HL-60/S4 (cell line): ENCODE measurements at regions not wholly inside any gene's neighbourhood (a gene's known extent, or its start where the extent isn't known, plus 50 kb on each side); places are given as distances from the start of the nearest gene placed in this dataset.

Experiments used
- in situ Hi-C: fragments of 300-500 bp; cut with MboI; formaldehyde crosslinking; loops from 2 replicates; pipeline ENCODE4 v1.14.3; 2022; ENCODE audit warnings: low sequenced_read_pairs

- in situ Hi-C loops, result loop anchor here (25.0 kb wide), 1 partner anchor 109 kb away; no protein-coding TSS in a partner anchor
Measured at GRCh38 chr9:7996558-7996957, 197.0 kb upstream of the DMAC1 start.

- in situ Hi-C loops, result loop anchor here (25.0 kb wide), 1 partner anchor 101 kb away; no protein-coding TSS in a partner anchor
Measured at GRCh38 chr9:7988644-7989280, 189.2 kb upstream of the DMAC1 start.

DNA sequence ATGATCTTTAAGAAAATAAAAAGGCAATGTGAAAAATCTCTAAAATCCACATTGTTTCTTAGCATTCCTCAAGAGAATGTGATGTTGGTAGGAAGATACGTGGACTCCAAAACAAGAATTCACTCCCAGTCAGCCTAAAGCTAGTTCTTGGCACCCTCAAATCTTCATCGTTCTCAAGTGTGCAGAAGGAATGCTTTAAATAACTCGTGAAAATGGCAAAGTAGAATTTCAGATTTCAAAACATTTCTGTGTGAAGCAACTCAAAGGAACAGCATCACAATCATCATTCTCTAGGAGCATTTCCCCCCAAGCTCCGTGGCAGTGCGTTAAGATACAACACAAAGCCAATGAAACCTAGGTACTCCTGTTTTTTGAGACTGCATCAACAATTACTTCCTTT is 185.1 kb upstream of the DMAC1 start:
- in situ Hi-C loops, result loop anchor here (25.0 kb wide), 1 partner anchor 97 kb away; no protein-coding TSS in a partner anchor

GRCh38 chr9:7984203-7984602 is 184.6 kb upstream of the DMAC1 start:
- in situ Hi-C loops, result loop anchor here (25.0 kb wide), 1 partner anchor 97 kb away; no protein-coding TSS in a partner anchor

DNA sequence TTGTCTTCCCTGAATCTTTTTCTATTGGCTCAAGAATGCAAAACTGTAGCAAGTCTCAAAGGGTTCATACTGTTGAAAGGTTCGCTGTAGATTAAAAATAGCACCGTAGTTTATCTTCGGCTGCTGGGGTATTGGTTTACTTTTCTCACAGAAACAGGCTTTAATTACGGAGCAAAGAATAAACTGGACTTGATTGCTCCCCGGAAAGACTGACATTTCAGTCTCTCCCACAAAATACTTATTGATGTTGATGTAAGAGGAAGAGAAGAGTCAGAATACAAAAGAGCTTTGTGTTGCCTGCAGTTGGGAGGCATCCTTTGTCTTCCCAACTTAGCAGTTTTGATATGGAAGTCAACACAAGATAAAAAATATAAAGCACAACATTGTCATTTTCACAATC is 183.9 kb upstream of the DMAC1 start:
- in situ Hi-C loops, result loop anchor here (25.0 kb wide), 1 partner anchor 96 kb away; no protein-coding TSS in a partner anchor

GRCh38 chr9:7982907-7983306 is 183.3 kb upstream of the DMAC1 start:
- in situ Hi-C loops, result loop anchor here (25.0 kb wide), 1 partner anchor 96 kb away; no protein-coding TSS in a partner anchor

- in situ Hi-C loops, result loop anchor here (25.0 kb wide), 1 partner anchor 93 kb away; no protein-coding TSS in a partner anchor
Measured at GRCh38 chr9:7980691-7981289, 181.2 kb upstream of the DMAC1 start.

DNA sequence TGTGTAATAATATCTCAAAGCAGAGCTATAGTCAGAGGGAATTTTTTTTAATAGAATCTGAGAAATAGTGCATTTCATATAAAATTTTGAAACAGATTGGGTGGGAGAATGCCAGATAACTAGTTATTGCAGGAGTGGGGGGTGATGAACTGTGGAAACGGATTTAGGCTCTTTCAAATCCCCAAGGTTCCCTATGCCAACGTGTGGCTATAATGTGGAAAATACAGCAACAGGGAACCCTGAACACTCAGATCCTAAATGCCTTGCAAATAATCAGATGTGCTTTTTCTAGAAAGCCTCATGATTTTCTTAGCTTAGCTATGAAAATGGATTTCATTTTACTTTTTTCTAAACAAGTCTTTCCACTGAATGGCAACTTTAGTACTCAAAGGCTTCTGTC is 180.5 kb upstream of the DMAC1 start:
- in situ Hi-C loops, result loop anchor here (25.0 kb wide), 1 partner anchor 93 kb away; no protein-coding TSS in a partner anchor

- in situ Hi-C loops, result loop anchor here (25.0 kb wide), 1 partner anchor 92 kb away; no protein-coding TSS in a partner anchor
Measured at GRCh38 chr9:7979611-7980010, 180.0 kb upstream of the DMAC1 start.

DNA sequence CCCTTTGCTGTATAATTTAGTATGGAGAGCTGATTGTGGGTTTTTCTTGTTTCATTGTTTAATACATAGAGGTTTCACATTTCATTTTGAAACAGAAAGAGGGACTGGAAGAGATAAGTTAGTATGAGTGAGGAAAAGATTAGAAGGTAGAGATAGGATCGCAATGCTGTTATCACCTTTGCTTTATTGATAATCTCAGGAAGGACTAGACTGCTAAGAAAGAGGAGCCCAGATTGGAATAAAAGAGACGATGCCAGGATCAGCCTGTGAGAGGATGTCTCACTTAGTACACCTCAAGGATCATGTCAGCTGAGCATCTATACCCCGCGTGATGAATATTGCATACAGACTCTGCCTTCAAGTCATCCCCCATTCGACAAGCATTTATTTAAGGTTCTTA is 178.0 kb upstream of the DMAC1 start:
- in situ Hi-C loops, result loop anchor here (25.0 kb wide), 1 partner anchor 90 kb away; no protein-coding TSS in a partner anchor

- in situ Hi-C loops, result loop anchor here (25.0 kb wide), 1 partner anchor 90 kb away; no protein-coding TSS in a partner anchor
Measured at GRCh38 chr9:7976856-7977255, 177.3 kb upstream of the DMAC1 start.

DNA sequence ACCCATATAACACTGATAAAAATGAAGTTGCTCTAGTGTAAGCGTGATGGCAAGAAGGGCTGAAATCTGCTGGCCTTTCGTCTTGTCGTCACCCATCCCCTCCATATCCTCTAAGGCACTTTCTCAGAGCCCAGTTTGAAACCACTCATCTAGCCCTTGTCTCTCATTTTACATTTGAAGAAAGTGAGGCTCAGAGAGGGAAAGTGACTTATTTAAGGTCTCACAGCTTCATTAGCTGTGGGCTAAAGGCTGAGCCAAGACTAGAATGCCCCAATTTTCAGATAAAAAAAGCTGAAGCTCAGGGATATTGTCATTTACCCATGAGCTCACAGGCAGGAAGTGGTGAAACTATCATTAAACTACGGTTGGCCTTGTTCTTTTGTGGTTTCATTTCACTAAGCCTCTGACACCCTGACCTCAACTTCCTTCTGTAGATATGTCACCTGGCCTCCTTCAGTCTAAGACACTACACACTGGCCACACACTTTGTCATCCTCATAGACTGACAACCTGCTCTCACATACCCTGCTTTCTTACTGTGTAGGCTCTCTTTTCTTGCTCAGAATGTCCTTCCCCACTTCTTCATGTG is 176.7 kb upstream of the DMAC1 start:
- in situ Hi-C loops, result loop anchor here (25.0 kb wide), 1 partner anchor 89 kb away; no protein-coding TSS in a partner anchor

DNA sequence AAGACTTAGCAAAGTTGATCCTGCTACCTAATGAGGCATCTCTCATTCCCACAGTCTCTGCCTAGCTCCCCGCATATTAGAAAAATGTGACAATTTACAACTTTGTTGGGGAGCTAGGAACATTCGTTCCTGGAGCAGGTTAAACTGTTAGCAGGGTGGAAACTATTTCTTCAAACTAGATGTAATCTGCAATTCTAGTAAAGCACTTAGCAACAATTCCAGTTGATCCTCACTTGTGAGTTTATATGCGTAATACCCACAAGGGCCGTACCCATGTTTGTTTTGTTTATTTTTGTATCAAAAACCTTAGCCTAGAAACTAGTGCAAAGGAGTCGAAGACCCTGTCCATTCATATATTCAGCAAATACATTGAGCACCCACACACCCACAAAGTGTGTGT is 175.8 kb upstream of the DMAC1 start:
- in situ Hi-C loops, result loop anchor here (25.0 kb wide), 1 partner anchor 88 kb away; no protein-coding TSS in a partner anchor

- in situ Hi-C loops, result no loop called here
Measured at GRCh38 chr9:7974335-7974960, 174.9 kb upstream of the DMAC1 start.

GRCh38 chr9:7973123-7973522 is 173.5 kb upstream of the DMAC1 start:
- in situ Hi-C loops, result no loop called here

DNA sequence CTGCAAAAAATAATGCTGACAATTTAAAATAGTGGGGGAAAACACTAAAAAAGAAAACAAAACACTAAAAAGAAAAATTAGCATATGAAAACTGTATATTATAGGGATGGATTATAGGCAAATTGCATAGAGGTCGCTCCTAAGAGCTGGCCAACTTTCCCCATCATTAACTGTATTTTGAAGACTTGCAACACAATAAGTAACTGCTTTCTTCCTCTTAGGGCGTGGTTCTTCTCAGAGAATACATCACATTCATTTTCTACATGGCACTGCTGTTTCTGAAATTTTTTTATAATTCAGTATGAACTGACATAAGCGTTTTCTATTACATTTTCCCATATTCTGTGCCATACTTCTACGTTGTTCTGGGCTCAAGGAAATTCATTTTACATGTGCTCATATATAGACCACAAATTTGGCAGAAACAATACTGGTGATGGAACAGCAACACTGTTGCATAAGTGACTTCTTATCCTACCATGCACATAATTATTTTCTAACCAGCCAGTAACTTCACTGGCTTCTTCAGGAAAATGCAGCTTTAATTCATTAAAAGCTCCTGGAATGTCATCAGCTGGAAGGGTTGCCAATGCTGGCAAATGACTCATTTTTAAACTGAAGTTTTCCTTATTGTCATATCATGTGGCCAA is 171.2 kb upstream of the DMAC1 start:
- in situ Hi-C loops, result no loop called here

GRCh38 chr9:7968687-7969086 is 169.1 kb upstream of the DMAC1 start:
- in situ Hi-C loops, result no loop called here

- in situ Hi-C loops, result no loop called here
Measured at GRCh38 chr9:7967851-7968250, 168.3 kb upstream of the DMAC1 start.

DNA sequence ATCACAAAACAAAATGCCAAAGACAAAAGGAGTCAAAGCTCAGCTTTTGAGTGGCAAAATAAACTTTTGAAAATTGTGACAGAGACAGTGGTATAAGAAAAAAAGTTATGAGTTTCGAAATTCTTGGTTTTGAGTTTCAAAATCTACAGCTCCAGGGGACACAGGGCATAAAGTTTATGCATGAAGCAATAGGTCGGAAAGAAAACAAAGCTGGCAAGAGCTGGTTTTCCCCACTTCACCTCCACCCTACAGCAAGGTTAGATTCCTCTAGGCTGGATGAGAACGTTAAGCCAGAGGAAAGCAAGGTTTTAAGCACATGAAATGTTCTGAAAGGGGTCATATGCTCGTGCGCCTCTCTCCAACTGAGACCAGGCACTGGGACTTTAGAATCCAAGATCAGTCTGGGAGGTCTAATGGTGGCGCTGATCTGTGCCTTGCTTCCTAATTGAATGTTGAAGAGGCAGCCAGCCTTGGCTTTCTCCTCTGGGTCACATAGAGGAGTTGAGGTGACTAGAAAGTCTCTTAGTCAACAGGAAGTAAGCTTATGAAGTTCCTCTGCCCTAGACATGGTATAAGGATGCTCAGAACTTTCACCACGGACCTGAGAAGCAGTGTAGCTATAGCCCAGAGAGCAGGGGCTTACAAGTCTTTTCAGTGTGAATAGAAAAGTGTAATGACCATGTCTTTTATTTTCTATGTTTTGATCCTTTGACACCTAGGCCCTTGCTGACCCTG is 167.7 kb upstream of the DMAC1 start:
- in situ Hi-C loops, result no loop called here

- in situ Hi-C loops, result no loop called here
Measured at GRCh38 chr9:7965063-7965462, 165.5 kb upstream of the DMAC1 start.
